ENCODE measurements at regions not wholly inside any gene's neighbourhood (a gene's known extent, or its start where the extent isn't known, plus 50 kb on each side); places are given as distances from the start of the nearest gene placed in this dataset.

DNA sequence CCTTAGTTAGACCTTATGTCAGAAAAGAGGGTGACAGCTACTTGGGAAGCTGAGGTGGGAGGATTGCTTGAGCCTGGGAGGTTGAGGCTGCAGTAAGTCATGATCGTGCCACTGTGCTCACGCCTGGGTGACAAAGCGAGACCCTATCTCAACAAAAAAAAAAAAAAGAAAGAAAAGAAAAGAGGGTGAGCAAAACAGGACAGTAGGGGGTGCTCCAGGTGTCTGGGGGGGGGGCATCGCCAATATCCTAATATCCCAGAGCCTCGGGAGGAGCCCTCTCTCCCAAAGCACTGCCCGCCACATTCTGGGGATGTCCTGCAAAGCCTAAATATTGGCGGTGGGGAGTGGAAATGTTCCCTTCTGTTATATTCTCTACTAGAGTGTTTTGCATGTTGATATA, 120.9 kb upstream of the TBL1X start (continued):
- TF ChIP-seq, protein P1, sequence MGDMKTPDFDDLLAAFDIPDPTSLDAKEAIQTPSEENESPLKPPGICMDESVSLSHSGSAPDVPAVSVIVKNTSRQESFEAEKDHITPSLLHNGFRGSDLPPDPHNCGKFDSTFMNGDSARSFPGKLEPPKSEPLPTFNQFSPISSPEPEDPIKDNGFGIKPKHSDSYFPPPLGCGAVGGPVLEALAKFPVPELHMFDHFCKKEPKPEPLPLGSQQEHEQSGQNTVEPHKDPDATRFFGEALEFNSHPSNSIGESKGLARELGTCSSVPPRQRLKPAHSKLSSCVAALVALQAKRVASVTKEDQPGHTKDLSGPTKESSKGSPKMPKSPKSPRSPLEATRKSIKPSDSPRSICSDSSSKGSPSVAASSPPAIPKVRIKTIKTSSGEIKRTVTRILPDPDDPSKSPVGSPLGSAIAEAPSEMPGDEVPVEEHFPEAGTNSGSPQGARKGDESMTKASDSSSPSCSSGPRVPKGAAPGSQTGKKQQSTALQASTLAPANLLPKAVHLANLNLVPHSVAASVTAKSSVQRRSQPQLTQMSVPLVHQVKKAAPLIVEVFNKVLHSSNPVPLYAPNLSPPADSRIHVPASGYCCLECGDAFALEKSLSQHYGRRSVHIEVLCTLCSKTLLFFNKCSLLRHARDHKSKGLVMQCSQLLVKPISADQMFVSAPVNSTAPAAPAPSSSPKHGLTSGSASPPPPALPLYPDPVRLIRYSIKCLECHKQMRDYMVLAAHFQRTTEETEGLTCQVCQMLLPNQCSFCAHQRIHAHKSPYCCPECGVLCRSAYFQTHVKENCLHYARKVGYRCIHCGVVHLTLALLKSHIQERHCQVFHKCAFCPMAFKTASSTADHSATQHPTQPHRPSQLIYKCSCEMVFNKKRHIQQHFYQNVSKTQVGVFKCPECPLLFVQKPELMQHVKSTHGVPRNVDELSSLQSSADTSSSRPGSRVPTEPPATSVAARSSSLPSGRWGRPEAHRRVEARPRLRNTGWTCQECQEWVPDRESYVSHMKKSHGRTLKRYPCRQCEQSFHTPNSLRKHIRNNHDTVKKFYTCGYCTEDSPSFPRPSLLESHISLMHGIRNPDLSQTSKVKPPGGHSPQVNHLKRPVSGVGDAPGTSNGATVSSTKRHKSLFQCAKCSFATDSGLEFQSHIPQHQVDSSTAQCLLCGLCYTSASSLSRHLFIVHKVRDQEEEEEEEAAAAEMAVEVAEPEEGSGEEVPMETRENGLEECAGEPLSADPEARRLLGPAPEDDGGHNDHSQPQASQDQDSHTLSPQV (IDR thresholded peaks at IDR 0.05), result no peak
- no peak for TF ChIP-seq ZSCAN29 (IDR thresholded peaks at IDR 0.05)
- no peak for TF ChIP-seq RCOR1 (conservative IDR thresholded peaks at IDR 0.05; ENCODE audit: low read depth, low read length)
- TF ChIP-seq, protein P2, sequence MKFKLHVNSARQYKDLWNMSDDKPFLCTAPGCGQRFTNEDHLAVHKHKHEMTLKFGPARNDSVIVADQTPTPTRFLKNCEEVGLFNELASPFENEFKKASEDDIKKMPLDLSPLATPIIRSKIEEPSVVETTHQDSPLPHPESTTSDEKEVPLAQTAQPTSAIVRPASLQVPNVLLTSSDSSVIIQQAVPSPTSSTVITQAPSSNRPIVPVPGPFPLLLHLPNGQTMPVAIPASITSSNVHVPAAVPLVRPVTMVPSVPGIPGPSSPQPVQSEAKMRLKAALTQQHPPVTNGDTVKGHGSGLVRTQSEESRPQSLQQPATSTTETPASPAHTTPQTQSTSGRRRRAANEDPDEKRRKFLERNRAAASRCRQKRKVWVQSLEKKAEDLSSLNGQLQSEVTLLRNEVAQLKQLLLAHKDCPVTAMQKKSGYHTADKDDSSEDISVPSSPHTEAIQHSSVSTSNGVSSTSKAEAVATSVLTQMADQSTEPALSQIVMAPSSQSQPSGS (IDR thresholded peaks at IDR 0.05; ENCODE audit: low read length), result no peak
- no peak for TF ChIP-seq TARDBP (IDR thresholded peaks at IDR 0.05; ENCODE audit: borderline replicate concordance)
- TF ChIP-seq HCFC1 (IDR thresholded peaks at IDR 0.05; ENCODE audit: low read length), result no peak
- TF ChIP-seq, protein P3, sequence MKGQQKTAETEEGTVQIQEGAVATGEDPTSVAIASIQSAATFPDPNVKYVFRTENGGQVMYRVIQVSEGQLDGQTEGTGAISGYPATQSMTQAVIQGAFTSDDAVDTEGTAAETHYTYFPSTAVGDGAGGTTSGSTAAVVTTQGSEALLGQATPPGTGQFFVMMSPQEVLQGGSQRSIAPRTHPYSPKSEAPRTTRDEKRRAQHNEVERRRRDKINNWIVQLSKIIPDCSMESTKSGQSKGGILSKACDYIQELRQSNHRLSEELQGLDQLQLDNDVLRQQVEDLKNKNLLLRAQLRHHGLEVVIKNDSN (IDR thresholded peaks at IDR 0.05; ENCODE audit: borderline replicate concordance, extremely low read length, insufficient read depth, low read depth, low read length), result no peak

DNA sequence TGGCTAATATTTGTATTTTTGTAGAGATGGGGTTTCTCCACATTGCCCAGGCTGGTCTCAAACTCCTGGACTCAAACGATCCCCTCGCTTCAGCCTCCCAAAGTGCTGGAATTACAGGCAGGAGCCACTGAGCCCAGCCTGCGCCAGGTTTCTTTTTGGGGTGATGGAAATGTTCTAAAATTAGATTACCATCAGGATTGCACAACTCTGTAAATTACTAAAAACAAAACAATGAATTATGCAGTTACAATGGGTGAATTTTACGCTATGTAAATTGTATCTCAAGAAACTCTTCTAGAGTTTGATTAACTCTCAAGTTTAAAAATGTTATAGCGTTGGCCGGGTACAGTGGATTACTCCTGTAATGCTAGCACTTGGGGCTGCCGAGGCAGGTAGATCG, 118.9 kb upstream of the TBL1X start:
- CTCF ChIA-PET, result no interaction called here
- in situ Hi-C loops (cut with MboI), result no loop called here
- no peak overlapping the region for H3K27ac ChIP-seq (ENCODE audit: control insufficient read depth, insufficient read depth)
- 85% methylated on average over 8 of the region's 8 CpGs for WGBS (ENCODE audit: insufficient coverage, insufficient replicate concordance, low lambda C conversion rate, missing lambda C conversion rate)
- H3K9ac ChIP-seq (ENCODE audit: control insufficient read depth, insufficient read depth, low read length), result no peak overlapping the region
- peaks cover 5% of the 10 kb centered on the region; the same call in 2 of the 3 replicates for H3K9me3 ChIP-seq (replicated peaks; ENCODE audit: control insufficient read depth, insufficient read depth, low read length)
- intact Hi-C loops (cut with micrococcal nuclease; ENCODE audit: unreplicated experiment), result no loop called here
- POLR2A ChIA-PET, result no interaction called here
- no peak for ATAC-seq
- no TSS peak for BruUV-seq (replicated peaks)
- no peak overlapping the region for H2AFZ ChIP-seq (ENCODE audit: control insufficient read depth, low read depth, low read length)
- no peaks in the 10 kb centered on the region for H4K20me1 ChIP-seq (ENCODE audit: control insufficient read depth, insufficient read depth)
- H3K4me1 ChIP-seq (ENCODE audit: control insufficient read depth, insufficient read depth, low read length), result no peaks in the 10 kb centered on the region
- no peak for DNase-seq (ENCODE audit: low read depth, low spot score)
- no peaks in the 10 kb centered on the region for H3K27me3 ChIP-seq (replicated peaks in 1 of 2; ENCODE audit: control insufficient read depth in 2 of 2, insufficient read depth in 2 of 2, low read length in 1 of 2)
- RAD21 ChIA-PET (ENCODE audit: unreplicated experiment), result no interaction called here
- H3K79me2 ChIP-seq (ENCODE audit: control insufficient read depth, insufficient read depth, low read length), result no peaks in the 10 kb centered on the region
- no peaks in the 10 kb centered on the region for H3K36me3 ChIP-seq (ENCODE audit: control insufficient read depth in 2 of 2, insufficient read depth in 2 of 2, low read length in 1 of 2)
- no peak overlapping the region for H3K4me3 ChIP-seq
- no peak for FAIRE-seq
- SMC1A ChIA-PET (ENCODE audit: uncharacterized antibody, unreplicated experiment), result no interaction called here
- no peak overlapping the region for H3K4me2 ChIP-seq (ENCODE audit: control insufficient read depth, insufficient read depth)
- no peak for TF ChIP-seq SREBF2 (IDR thresholded peaks at IDR 0.05; ENCODE audit: low read length)
- TF ChIP-seq LARP7 (IDR thresholded peaks at IDR 0.05), result no peak
- TF ChIP-seq, protein P2 (IDR thresholded peaks at IDR 0.05; ENCODE audit: low read length), result no peak
- no peak for TF ChIP-seq RCOR1 (conservative IDR thresholded peaks at IDR 0.05; ENCODE audit: low read depth, low read length)
- no peak for TF ChIP-seq TAF1 (IDR thresholded peaks at IDR 0.05; ENCODE audit: borderline replicate concordance, low read depth, low read length)
- no peak for TF ChIP-seq HDGF (IDR thresholded peaks at IDR 0.05)
- TF ChIP-seq, protein P4, sequence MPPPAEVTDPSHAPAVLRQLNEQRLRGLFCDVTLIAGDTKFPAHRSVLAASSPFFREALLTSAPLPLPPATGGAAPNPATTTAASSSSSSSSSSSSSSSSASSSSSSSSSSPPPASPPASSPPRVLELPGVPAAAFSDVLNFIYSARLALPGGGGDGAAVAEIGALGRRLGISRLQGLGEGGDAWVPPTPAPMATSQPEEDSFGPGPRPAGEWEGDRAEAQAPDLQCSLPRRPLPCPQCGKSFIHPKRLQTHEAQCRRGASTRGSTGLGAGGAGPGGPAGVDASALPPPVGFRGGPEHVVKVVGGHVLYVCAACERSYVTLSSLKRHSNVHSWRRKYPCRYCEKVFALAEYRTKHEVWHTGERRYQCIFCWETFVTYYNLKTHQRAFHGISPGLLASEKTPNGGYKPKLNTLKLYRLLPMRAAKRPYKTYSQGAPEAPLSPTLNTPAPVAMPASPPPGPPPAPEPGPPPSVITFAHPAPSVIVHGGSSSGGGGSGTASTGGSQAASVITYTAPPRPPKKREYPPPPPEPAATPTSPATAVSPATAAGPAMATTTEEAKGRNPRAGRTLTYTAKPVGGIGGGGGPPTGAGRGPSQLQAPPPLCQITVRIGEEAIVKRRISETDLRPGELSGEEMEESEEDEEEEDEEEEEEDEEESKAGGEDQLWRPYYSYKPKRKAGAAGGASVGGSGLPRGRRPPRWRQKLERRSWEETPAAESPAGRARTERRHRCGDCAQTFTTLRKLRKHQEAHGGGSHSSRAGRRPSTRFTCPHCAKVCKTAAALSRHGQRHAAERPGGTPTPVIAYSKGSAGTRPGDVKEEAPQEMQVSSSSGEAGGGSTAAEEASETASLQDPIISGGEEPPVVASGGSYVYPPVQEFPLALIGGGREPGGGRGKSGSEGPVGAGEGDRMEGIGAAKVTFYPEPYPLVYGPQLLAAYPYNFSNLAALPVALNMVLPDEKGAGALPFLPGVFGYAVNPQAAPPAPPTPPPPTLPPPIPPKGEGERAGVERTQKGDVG (CRISPR knock-in tag; IDR thresholded peaks at IDR 0.05), result no peak

Data from GM12878 (cell line).